Esophagus (tissue), 2 donors: ENCODE measurements at regions not wholly inside any gene's neighbourhood (a gene's known extent, or its start where the extent isn't known, plus 50 kb on each side); places are given as distances from the start of the nearest gene placed in this dataset.

Source experiments
- H3K27ac ChIP-seq, 2 donors: one replicate each; pipeline ENCODE4 v1.5.1; 2013; ENCODE audit warnings: low read depth in 2 of 2, mild to moderate bottlenecking in 2 of 2, inconsistent platforms in 1 of 2, low read length in 1 of 2, moderate library complexity in 1 of 2
- H3K27me3 ChIP-seq, 2 donors: one replicate each; pipeline ENCODE4 v1.6.1; 2013; ENCODE audit warnings: low read length in 2 of 2, control low read depth in 1 of 2, mild to moderate bottlenecking in 1 of 2; ENCODE audit not compliant: insufficient read depth in 2 of 2, control insufficient read depth in 1 of 2
- H3K36me3 ChIP-seq, 2 donors: one replicate each; pipeline ENCODE4 v1.6.1; 2013; ENCODE audit warnings: low read length in 1 of 2; ENCODE audit not compliant: control insufficient read depth in 2 of 2, insufficient read depth in 2 of 2
- H3K4me1 ChIP-seq, 2 donors: one replicate each; pipeline ENCODE4 v1.6.1; 2013; ENCODE audit warnings: low read length in 1 of 2; ENCODE audit not compliant: control insufficient read depth in 2 of 2, insufficient read depth in 2 of 2
- H3K4me3 ChIP-seq, 2 donors: one replicate each; pipeline ENCODE4 v1.5.1; 2013; ENCODE audit warnings: low read length in 2 of 2, mild to moderate bottlenecking in 2 of 2, low read depth in 1 of 2, moderate library complexity in 1 of 2
- H3K9me3 ChIP-seq, 2 donors: one replicate each; pipeline ENCODE4 v1.6.1; 2013; ENCODE audit warnings: mild to moderate bottlenecking in 2 of 2, low read depth in 1 of 2, low read length in 1 of 2, moderate library complexity in 1 of 2; ENCODE audit not compliant: control insufficient read depth in 2 of 2, insufficient read depth in 1 of 2
- WGBS, 2 donors: extraction: QIAGEN DNeasy Blood & Tissue Kit; methylation state at CpG; one replicate each; pipeline ENCODE4 v1.1.7; 2013; 5-methylcytosine and 5-hydroxymethylcytosine counted together
- donor health status: healthy with polysubstance abuse.
- donor health status: Bipolar disorder and iron deficiency.

DNA sequence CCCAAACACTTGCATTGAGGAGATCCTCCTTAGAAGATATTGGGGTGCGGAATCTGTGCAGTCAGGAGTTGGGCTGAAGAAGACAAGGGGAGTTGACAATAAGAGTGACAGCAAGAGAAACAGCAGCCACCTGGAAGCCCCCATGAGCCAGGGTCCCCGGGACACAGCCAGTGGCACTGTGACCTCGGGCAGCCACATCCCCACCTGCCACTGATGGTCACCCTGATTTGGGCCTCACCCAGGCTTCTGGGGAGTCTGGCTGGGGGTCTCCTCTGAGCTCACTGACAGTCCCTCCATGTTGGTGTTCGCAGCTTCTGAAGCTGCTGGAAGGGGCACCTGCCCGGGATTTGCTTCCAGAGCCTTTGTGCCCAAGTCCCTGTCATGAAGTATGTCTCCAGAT lies 123.5 kb downstream of the TTLL2 start:
- Histone ChIP-seq H3K36me3 (no peaks in the 10 kb centered on the region), H3K27me3 (no peaks in the 10 kb centered on the region), H3K9me3 (no peaks in the 10 kb centered on the region), H3K4me1 (no peaks in the 10 kb centered on the region), H3K4me3 (no peak overlapping the region), H3K27ac (no peak overlapping the region)
- 86 to 92% methylated on average over 5 of the region's 5 CpGs for WGBS, 2 donors

DNA sequence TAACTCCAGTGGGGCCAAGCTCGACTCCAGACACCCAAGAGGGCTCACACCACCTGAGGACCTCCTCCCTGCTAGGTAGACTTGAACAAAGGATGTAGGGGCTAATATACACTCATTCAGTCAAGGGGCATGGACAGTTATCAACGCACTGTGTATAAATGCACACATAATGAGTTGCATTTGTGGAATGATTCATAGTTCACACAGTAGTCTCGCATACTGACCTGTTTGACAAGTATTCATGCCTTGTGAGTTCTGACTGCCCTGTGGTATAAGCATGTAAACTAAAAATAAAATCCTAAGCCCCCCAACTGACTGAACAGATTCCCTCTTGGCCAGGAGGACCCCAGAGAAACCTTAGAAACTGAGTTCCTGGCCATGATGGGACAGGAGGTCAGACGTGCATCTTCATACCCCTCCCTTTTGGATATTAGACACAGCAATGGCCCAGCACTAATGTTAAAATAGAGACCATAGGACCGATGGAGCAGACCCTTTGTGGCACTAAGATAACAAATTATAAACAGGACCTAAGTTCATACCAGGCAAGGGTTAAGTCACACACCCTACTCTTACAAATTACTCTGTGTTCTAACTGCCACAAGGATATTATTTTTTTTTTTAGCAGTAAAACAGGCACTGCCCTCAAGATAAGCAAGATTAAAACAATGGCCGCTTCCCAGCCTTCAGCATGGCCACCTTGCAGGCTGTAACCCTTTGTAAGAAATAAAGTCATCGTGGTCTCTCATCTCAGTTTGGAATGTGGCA lies 124.4 kb downstream of the TTLL2 start:
- H3K27me3 ChIP-seq, result no peaks in the 10 kb centered on the region
- H3K4me3 ChIP-seq, result no peak overlapping the region
- no peaks in the 10 kb centered on the region for H3K4me1 ChIP-seq
- WGBS, 2 donors, result 69 to 77% methylated on average over 7 of the region's 7 CpGs
- H3K27ac ChIP-seq, result no peak overlapping the region
- H3K9me3 ChIP-seq, result peaks cover 2% of the 10 kb centered on the region in 2 donors
- H3K36me3 ChIP-seq, result no peaks in the 10 kb centered on the region

DNA sequence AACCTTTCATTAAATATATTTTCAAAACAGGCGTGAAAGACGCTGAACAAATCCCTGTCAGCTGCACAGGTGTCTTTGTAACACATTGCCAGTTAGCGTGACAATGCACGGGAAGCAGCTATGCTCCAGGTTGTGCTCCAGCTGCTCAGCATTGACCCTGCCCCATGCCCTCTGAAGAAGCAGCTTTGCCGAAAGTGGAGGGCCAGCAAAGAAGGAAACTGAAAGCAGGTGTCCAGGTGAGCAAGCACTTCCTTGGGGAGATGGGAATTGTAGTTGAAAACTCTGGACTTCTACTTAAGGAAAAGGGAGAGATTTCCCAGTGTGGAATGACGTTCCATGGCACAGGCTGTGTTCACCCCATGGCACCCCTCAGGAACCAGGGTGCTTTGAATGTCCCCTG lies 125.7 kb downstream of the TTLL2 start:
- no peak overlapping the region for H3K27ac ChIP-seq
- no peaks in the 10 kb centered on the region for H3K36me3 ChIP-seq
- WGBS, 2 donors, result 52 to 54% methylated on average over 6 of the region's 6 CpGs
- peaks cover 2% of the 10 kb centered on the region in 2 donors for H3K9me3 ChIP-seq
- no peak overlapping the region for H3K4me3 ChIP-seq
- no peaks in the 10 kb centered on the region for H3K27me3 ChIP-seq
- no peaks in the 10 kb centered on the region for H3K4me1 ChIP-seq

DNA sequence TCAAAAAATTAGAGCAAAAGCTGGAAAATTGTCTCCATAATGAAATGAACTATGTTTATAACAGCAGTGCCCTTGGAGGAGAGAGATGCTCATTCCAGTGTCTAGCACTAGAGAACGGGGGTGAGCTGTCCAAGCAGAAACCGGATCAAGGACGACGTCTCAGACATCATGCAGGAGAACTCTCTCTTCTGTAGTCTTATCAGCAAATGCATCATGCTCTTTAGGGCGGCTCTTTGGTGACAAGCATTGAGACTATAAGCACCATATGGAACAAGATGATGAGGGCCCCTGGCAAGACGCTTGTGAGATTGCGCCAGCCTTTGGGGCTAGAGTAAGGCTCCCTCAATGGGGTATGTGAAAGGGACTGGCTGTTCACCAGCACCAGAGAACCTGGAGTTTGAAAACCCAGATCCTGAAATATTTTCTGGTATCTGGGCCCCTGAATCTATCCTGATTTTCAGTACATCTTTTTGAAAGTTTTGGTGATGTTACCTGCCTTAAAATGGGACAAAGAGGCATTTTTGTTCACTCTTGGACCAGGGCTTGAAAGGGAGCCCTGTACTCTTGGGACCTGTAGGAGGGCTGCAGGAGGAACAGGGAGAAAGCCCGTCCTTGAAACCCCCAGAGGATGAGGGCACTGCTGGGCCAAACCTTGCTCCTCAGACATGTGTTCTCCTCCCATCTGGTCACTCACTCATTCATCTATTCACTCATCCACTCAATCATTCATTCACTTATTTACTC lies 127.6 kb downstream of the TTLL2 start:
- 86 to 88% methylated on average over 8 of the region's 8 CpGs for WGBS, 2 donors
- Histone ChIP-seq H3K9me3 (peaks cover 2% of the 10 kb centered on the region in 2 donors), H3K36me3 (no peaks in the 10 kb centered on the region), H3K27ac (no peak overlapping the region), H3K4me1 (no peaks in the 10 kb centered on the region), H3K4me3 (no peak overlapping the region), H3K27me3 (no peaks in the 10 kb centered on the region)

DNA sequence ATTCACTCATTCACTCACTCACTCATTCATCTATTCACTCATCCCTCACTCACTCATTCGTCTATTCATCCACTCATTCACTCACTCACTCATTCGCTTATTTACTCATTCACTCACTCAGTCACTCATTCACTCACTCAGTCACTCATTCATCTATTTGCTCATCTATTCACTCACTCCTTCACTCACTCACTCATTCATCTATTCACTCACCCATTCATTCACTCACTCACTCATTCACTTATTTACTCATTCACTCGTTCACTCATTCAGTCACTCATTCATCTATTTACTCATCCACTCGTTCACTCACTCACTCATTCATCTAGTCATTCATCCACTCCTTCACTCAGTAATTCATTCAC lies 128.2 kb downstream of the TTLL2 start:
- Histone ChIP-seq H3K27ac (no peak overlapping the region), H3K9me3 (peaks cover 2% of the 10 kb centered on the region in 2 donors), H3K27me3 (no peaks in the 10 kb centered on the region), H3K4me1 (no peaks in the 10 kb centered on the region), H3K36me3 (no peaks in the 10 kb centered on the region), H3K4me3 (no peak overlapping the region)
- WGBS, 2 donors, result 93 to 94% methylated on average over 4 of the region's 4 CpGs

DNA sequence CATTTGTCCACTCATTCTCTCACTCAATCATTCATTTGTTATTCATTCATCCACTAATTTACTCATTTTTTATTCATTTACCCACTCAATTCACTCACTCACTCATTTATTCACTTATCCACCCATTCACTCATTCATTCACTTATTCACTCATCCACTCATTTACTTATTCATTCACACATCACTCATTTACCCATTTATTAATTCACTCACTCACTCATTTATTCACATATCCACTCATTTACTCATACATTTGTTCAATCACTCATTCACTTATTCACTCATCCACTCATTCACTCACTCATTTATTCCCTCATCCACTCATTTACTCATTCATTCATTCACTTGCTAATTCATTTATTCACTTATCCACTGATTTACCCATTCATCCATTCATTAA lies 129.1 kb downstream of the TTLL2 start:
- no peak overlapping the region for H3K4me3 ChIP-seq
- no peaks in the 10 kb centered on the region for H3K36me3 ChIP-seq
- no peaks in the 10 kb centered on the region for H3K4me1 ChIP-seq
- no peaks in the 10 kb centered on the region for H3K27me3 ChIP-seq
- no peak overlapping the region for H3K27ac ChIP-seq
- peaks cover 2% of the 10 kb centered on the region in 2 donors for H3K9me3 ChIP-seq

DNA sequence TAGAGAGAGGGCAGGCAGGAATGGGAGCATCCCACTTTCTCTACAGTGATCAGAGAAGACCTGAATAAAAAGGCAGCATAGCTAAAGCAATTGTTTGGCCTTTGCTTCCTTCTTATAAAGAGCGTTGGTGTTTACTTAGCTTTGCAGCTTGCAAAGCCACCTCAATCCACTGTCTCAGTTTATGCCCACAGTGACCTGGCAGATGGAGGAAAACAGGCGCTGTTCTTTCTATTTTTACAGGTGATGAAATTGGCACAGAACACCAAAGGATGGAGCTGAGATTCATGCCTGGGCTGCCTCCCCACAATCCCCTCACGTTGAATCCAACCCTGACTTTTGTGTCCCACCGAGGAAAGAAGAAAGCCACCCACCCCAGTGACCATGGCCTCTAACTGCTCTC lies 130.5 kb downstream of the TTLL2 start:
- Histone ChIP-seq H3K36me3 (no peaks in the 10 kb centered on the region), H3K4me1 (no peaks in the 10 kb centered on the region), H3K27me3 (no peaks in the 10 kb centered on the region), H3K4me3 (no peak overlapping the region), H3K27ac (no peak overlapping the region), H3K9me3 (peaks cover 2% of the 10 kb centered on the region in 2 donors)
- 53 to 72% methylated on average over 4 of the region's 4 CpGs for WGBS, 2 donors

DNA sequence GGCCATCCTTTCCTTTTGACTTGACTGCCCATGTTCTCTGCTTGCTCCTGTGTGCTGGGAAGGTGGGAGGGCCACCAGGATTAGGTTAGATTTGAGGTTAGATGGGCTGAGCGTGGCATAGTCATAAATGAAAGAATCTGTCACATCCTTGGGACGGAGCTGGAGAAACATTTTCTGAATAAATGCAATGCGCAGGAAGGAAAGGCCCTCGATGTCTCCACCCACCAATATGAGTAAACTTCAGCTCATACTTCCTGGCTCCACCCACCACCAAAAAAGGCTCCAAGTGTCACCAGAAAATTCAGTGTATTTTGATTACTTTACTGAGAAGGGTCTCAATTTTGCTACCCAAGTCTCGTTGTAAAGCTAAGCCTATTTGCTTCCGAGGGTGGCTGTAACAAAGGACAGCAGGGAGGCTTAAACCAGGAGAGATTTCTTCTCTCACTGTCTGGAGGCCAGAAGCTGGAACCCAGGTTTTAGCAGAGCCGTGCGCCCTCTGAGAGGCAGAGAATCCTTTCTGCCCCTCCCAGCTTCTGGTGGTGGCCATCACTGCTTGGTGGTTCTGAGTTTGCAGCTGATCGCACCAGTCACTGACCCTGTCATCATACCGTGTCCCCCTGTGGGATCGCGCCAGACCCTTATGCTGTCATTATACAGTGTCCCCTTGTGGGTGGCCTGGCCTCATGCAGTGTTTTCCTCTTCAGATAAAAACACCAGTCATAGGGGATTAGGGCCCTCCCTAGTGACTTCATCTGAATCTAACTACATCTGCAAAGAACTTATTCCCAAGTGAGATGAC lies 137.8 kb downstream of the TTLL2 start:
- Histone ChIP-seq H3K36me3 (no peaks in the 10 kb centered on the region), H3K27me3 (no peaks in the 10 kb centered on the region), H3K4me1 (no peaks in the 10 kb centered on the region), H3K4me3 (no peak overlapping the region), H3K9me3 (no peaks in the 10 kb centered on the region), H3K27ac (no peak overlapping the region)
- 85 to 90% methylated on average over 12 of the region's 12 CpGs for WGBS, 2 donors

DNA sequence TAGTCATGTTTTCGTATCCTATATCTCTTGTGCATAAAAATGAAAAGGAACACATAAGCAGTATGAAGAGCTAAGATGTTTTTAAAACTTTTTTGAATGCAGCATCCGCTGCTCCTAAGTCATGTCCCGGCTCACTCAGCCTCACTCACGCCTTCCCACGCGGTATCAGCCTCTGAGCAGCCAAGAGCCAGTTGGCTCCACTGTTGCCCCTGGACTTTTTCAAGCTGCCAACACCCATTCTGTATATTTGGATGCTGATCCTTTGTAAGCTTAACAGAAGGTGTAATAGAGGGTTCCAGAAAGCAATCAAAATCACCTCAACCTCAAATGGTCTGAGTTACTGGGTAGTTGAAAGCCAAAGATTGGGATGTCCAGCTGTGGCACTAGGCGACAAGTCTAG lies 139.3 kb downstream of the TTLL2 start:
- H3K4me3 ChIP-seq, result no peak overlapping the region
- WGBS, 2 donors, result 94 to 95% methylated on average over 7 of the region's 7 CpGs
- no peaks in the 10 kb centered on the region for H3K27me3 ChIP-seq
- no peak overlapping the region for H3K27ac ChIP-seq
- no peaks in the 10 kb centered on the region for H3K36me3 ChIP-seq
- no peaks in the 10 kb centered on the region for H3K4me1 ChIP-seq
- no peaks in the 10 kb centered on the region for H3K9me3 ChIP-seq
